ENCODE measurements at regions not wholly inside any gene's neighbourhood (a gene's known extent, or its start where the extent isn't known, plus 50 kb on each side); places are given as distances from the start of the nearest gene placed in this dataset.

GRCh38 chr2:150162241-150162942 is 325.1 kb downstream of the RND3 start:
- no peak for DNase-seq (ENCODE audit: low read depth)

- no peak for DNase-seq (ENCODE audit: low read depth)
Measured at GRCh38 chr2:150160058-150160457, 327.4 kb downstream of the RND3 start.

GRCh38 chr2:150159300-150159699 is 328.2 kb downstream of the RND3 start:
- no peak for DNase-seq (ENCODE audit: low read depth)

- no peak for DNase-seq (ENCODE audit: low read depth)
Measured at GRCh38 chr2:150156876-150157275, 330.6 kb downstream of the RND3 start.

- DNase-seq (ENCODE audit: low read depth), result no peak
Measured at GRCh38 chr2:150156415-150156814, 331.1 kb downstream of the RND3 start.

GRCh38 chr2:150154308-150154797 is 333.1 kb downstream of the RND3 start:
- no peak for DNase-seq (ENCODE audit: low read depth)

GRCh38 chr2:150153646-150154307 is 333.7 kb downstream of the RND3 start:
- DNase-seq (ENCODE audit: low read depth), result no peak

GRCh38 chr2:150152230-150152629 is 335.2 kb downstream of the RND3 start:
- DNase-seq (ENCODE audit: low read depth), result no peak

- DNase-seq (ENCODE audit: low read depth), result no peak
Measured at GRCh38 chr2:150150144-150150543, 337.3 kb downstream of the RND3 start.

- no peak for DNase-seq (ENCODE audit: low read depth)
Measured at GRCh38 chr2:150147889-150148683, 339.4 kb downstream of the RND3 start.

- DNase-seq (ENCODE audit: low read depth), result no peak
Measured at GRCh38 chr2:150146879-150147278, 340.6 kb downstream of the RND3 start.

- no peak for DNase-seq (ENCODE audit: low read depth)
Measured at GRCh38 chr2:150145299-150145692, 342.2 kb downstream of the RND3 start.

GRCh38 chr2:150144546-150145298 is 342.7 kb downstream of the RND3 start:
- no peak for DNase-seq (ENCODE audit: low read depth)

- DNase-seq (ENCODE audit: low read depth), result peak; percentile 85
Measured at GRCh38 chr2:150143087-150143536, 344.4 kb downstream of the RND3 start.

- DNase-seq (ENCODE audit: low read depth), result peak; percentile 80
Measured at GRCh38 chr2:150142561-150142960, 344.9 kb downstream of the RND3 start.

- no peak for DNase-seq (ENCODE audit: low read depth)
Measured at GRCh38 chr2:150141226-150142001, 346.1 kb downstream of the RND3 start.

GRCh38 chr2:150140777-150141176 is 346.7 kb downstream of the RND3 start:
- no peak for DNase-seq (ENCODE audit: low read depth)

GRCh38 chr2:150138587-150138986 is 348.9 kb downstream of the RND3 start:
- no peak for DNase-seq (ENCODE audit: low read depth)

- DNase-seq (ENCODE audit: low read depth), result no peak
Measured at GRCh38 chr2:150137338-150138069, 350.0 kb downstream of the RND3 start.

GRCh38 chr2:150136893-150137292 is 350.6 kb downstream of the RND3 start:
- DNase-seq (ENCODE audit: low read depth), result no peak
